ENCODE measurements at regions not wholly inside any gene's neighbourhood (a gene's known extent, or its start where the extent isn't known, plus 50 kb on each side); places are given as distances from the start of the nearest gene placed in this dataset.

- in situ Hi-C loops (cut with MboI) (no loop called here), intact Hi-C loops (cut with micrococcal nuclease) (no loop called here)
- FAIRE-seq, result no peak
- H3K79me2 ChIP-seq (ENCODE audit: control insufficient read depth, insufficient read depth, low read length), result no peaks in the 10 kb centered on the region
- no peak overlapping the region for H3K9ac ChIP-seq (ENCODE audit: insufficient read depth in 1 of 2, low read depth in 2 of 2, low read length in 2 of 2)
- no peaks in the 10 kb centered on the region; a peak in 1 of 5 replicates for H3K4me1 ChIP-seq (replicated peaks in 1 of 2; ENCODE audit: control insufficient read depth in 2 of 2, insufficient read depth in 2 of 2, low read length in 2 of 2)
- no peaks in the 10 kb centered on the region for H3K9me1 ChIP-seq (ENCODE audit: control insufficient read depth, insufficient read depth, low read length)
- TF ChIP-seq ZNF507 (tag; conservative IDR thresholded peaks at IDR 0.05) (no peak), RBM25 (IDR thresholded peaks at IDR 0.05; ENCODE audit: low read depth, low read length, severe bottlenecking) (no peak), NBN (IDR thresholded peaks at IDR 0.05; ENCODE audit: low read depth) (no peak), ZSCAN32 (CRISPR knock-in tag; IDR thresholded peaks at IDR 0.05) (no peak), THAP7 (CRISPR knock-in tag; IDR thresholded peaks at IDR 0.05) (no peak), ZNF184 (CRISPR knock-in tag; IDR thresholded peaks at IDR 0.05) (no peak), HOXB6 (CRISPR knock-in tag; IDR thresholded peaks at IDR 0.05; ENCODE audit: borderline replicate concordance) (no peak), HMG20A (CRISPR knock-in tag; conservative IDR thresholded peaks at IDR 0.05) (no peak), ZNF324 (CRISPR knock-in tag; IDR thresholded peaks at IDR 0.05) (no peak), MIER1 (IDR thresholded peaks at IDR 0.05; ENCODE audit: low read depth) (no peak), ZNF282 (CRISPR knock-in tag; IDR thresholded peaks at IDR 0.05) (no peak), ESRRB (CRISPR knock-in tag; IDR thresholded peaks at IDR 0.05; ENCODE audit: borderline replicate concordance) (no peak), ZNF589 (CRISPR knock-in tag; IDR thresholded peaks at IDR 0.05; ENCODE audit: low read depth) (no peak), POU5F1 (IDR thresholded peaks at IDR 0.05; ENCODE audit: borderline replicate concordance, low read depth, low read length, partially characterized antibody) (no peak), ZFP1 (CRISPR knock-in tag; IDR thresholded peaks at IDR 0.05) (no peak), ZNF384 (IDR thresholded peaks at IDR 0.05; ENCODE audit: low read depth, low read length) (no peak)
- TF ChIP-seq, protein P1, sequence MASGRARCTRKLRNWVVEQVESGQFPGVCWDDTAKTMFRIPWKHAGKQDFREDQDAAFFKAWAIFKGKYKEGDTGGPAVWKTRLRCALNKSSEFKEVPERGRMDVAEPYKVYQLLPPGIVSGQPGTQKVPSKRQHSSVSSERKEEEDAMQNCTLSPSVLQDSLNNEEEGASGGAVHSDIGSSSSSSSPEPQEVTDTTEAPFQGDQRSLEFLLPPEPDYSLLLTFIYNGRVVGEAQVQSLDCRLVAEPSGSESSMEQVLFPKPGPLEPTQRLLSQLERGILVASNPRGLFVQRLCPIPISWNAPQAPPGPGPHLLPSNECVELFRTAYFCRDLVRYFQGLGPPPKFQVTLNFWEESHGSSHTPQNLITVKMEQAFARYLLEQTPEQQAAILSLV (tag; IDR thresholded peaks at IDR 0.05), result no peak
- TF ChIP-seq, protein P2, sequence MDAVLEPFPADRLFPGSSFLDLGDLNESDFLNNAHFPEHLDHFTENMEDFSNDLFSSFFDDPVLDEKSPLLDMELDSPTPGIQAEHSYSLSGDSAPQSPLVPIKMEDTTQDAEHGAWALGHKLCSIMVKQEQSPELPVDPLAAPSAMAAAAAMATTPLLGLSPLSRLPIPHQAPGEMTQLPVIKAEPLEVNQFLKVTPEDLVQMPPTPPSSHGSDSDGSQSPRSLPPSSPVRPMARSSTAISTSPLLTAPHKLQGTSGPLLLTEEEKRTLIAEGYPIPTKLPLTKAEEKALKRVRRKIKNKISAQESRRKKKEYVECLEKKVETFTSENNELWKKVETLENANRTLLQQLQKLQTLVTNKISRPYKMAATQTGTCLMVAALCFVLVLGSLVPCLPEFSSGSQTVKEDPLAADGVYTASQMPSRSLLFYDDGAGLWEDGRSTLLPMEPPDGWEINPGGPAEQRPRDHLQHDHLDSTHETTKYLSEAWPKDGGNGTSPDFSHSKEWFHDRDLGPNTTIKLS (IDR thresholded peaks at IDR 0.05; ENCODE audit: borderline replicate concordance, low read depth), result no peak
- DNase-seq (ENCODE audit: extremely low read depth in 1 of 4, low spot score in 3 of 4), result no peak
- H3K27me3 ChIP-seq (ENCODE audit: control insufficient read depth in 2 of 2, insufficient read depth in 2 of 2, low read length in 2 of 2), result no peaks in the 10 kb centered on the region
- H3K4me3 ChIP-seq, result no peak overlapping the region
- BruUV-seq (replicated peaks), result no TSS peak
- no peak overlapping the region for H2AFZ ChIP-seq (ENCODE audit: low read depth, low read length)
- ATAC-seq, result no peak
- H3K36me3 ChIP-seq (ENCODE audit: control insufficient read depth, insufficient read depth, low read length), result no peaks in the 10 kb centered on the region
- ChIA-PET CTCF (ENCODE audit: low intra/inter-chr PET ratio) (no interaction called here), POLR2A (interaction anchor here (1.0 kb wide), 1 partner anchor 9 kb away, joined by 5 read pairs; no protein-coding TSS in a partner anchor)
- H4K20me1 ChIP-seq (replicated peaks; ENCODE audit: control insufficient read depth, insufficient read depth, low read length), result no peaks in the 10 kb centered on the region
- H3K9me3 ChIP-seq (replicated peaks; ENCODE audit: control insufficient read depth, insufficient read depth, low read depth, low read length), result no peaks in the 10 kb centered on the region
- H3K4me2 ChIP-seq (ENCODE audit: insufficient read depth, low read length), result no peak overlapping the region
- no peak overlapping the region for H3K27ac ChIP-seq (ENCODE audit: extremely low read depth, low read depth, low read length)
Observed at GRCh38 chr6:19772891-19773290, 64.3 kb upstream of the ID4 start.
